Astrocyte of the spinal cord (primary cell): ENCODE measurements at regions not wholly inside any gene's neighbourhood (a gene's known extent, or its start where the extent isn't known, plus 50 kb on each side); places are given as distances from the start of the nearest gene placed in this dataset.

Source experiments
- DNase-seq: peaks from one replicate; pipeline ENCODE4 v3.0.0; 2011; ENCODE audit warnings: low read depth, low spot score
- H3K4me3 ChIP-seq: 2 replicates; pipeline ENCODE4 v1.5.1; 2011; ENCODE audit warnings: low read depth, mild to moderate bottlenecking, low read length, moderate library complexity
- CTCF ChIP-seq: IDR thresholded peaks from 2 replicates; pipeline ENCODE4 v1.5.1; 2012; ENCODE audit warnings: low read depth, mild to moderate bottlenecking, low read length, inconsistent platforms
- in situ Hi-C: cut with HindIII; loops from 2 replicates; pipeline ENCODE4 v1.10.0; 2017; ENCODE audit warnings: low sequenced_read_pairs

- no peak overlapping the region for H3K4me3 ChIP-seq
- DNase-seq = no peak
- TF ChIP-seq CTCF = no peak
- in situ Hi-C loops = no loop called here
Observed at GRCh38 chr9:109579191-109579948, 81.3 kb upstream of the PTPN3 start.

- H3K4me3 ChIP-seq = no peak overlapping the region
- in situ Hi-C loops = no loop called here
- no peak for TF ChIP-seq CTCF
- DNase-seq = no peak
Observed at GRCh38 chr9:109582386-109582785, 84.3 kb upstream of the PTPN3 start.

- DNase-seq = no peak
- no peak for TF ChIP-seq CTCF
- no peak overlapping the region for H3K4me3 ChIP-seq
- in situ Hi-C loops = no loop called here
Observed at GRCh38 chr9:109584205-109584604, 86.1 kb upstream of the PTPN3 start.

GRCh38 chr9:109585796-109586195 is 87.7 kb upstream of the PTPN3 start:
- no peak for TF ChIP-seq CTCF
- in situ Hi-C loops = no loop called here
- no peak for DNase-seq
- no peak overlapping the region for H3K4me3 ChIP-seq

GRCh38 chr9:109586993-109587392 is 88.9 kb upstream of the PTPN3 start:
- DNase-seq = no peak
- in situ Hi-C loops = no loop called here
- TF ChIP-seq CTCF = no peak
- H3K4me3 ChIP-seq = no peak overlapping the region

- DNase-seq = no peak
- no peak overlapping the region for H3K4me3 ChIP-seq
- in situ Hi-C loops = no loop called here
- no peak for TF ChIP-seq CTCF
Observed at GRCh38 chr9:109588415-109588814, 90.3 kb upstream of the PTPN3 start.

- in situ Hi-C loops = no loop called here
- no peak overlapping the region for H3K4me3 ChIP-seq
- no peak for DNase-seq
- TF ChIP-seq CTCF = no peak
Observed at GRCh38 chr9:109590966-109591365, 92.9 kb upstream of the PTPN3 start.
